Activated T-cell treated with anti-CD3 and anti-CD28 coated beads, Interleukin-2, amount 50 U/mL, for 72 hours (primary cell): ENCODE measurements at regions not wholly inside any gene's neighbourhood (a gene's known extent, or its start where the extent isn't known, plus 50 kb on each side); places are given as distances from the start of the nearest gene placed in this dataset.

ENCODE experiments used
- ATAC-seq, 2 donors: fragments of 150-1000 bp; cut with Tn5 transposase; replicated peaks in 1 of 2; 2 replicates each; pipeline ENCODE4 v1.10.0; 2021; ENCODE audit warnings: moderate library complexity in 2 of 2, mild to moderate bottlenecking in 1 of 2
- DNase-seq, 2 donors: peaks; one replicate each; pipeline ENCODE4 v3.0.0; 2021 to 2022; ENCODE audit warnings: mixed read lengths in 1 of 2
- H3K27ac Mint-ChIP-seq: one replicate; pipeline ENCODE4 v1.8.0; 2022; ENCODE audit warnings: mild to moderate bottlenecking, moderate library complexity, mixed read lengths
- H3K27me3 Mint-ChIP-seq: one replicate; pipeline ENCODE4 v1.8.0; 2022; ENCODE audit warnings: low read depth, mixed read lengths
- H3K36me3 Mint-ChIP-seq, 2 donors: one replicate each; pipeline ENCODE4 v1.8.0; 2022; ENCODE audit warnings: mixed read lengths in 2 of 2, mild to moderate bottlenecking in 1 of 2; ENCODE audit not compliant: insufficient read depth in 2 of 2
- H3K4me1 Mint-ChIP-seq: one replicate; pipeline ENCODE4 v1.8.0; 2022; ENCODE audit warnings: low read depth, mixed read lengths
- H3K4me3 Mint-ChIP-seq, 2 donors: one replicate each; pipeline ENCODE4 v1.8.0; 2022; ENCODE audit warnings: mild to moderate bottlenecking in 2 of 2, mixed read lengths in 2 of 2, moderate library complexity in 2 of 2
- H3K9me3 Mint-ChIP-seq, 2 donors: one replicate each; pipeline ENCODE4 v1.8.0; 2022; ENCODE audit warnings: mixed read lengths in 2 of 2

DNA sequence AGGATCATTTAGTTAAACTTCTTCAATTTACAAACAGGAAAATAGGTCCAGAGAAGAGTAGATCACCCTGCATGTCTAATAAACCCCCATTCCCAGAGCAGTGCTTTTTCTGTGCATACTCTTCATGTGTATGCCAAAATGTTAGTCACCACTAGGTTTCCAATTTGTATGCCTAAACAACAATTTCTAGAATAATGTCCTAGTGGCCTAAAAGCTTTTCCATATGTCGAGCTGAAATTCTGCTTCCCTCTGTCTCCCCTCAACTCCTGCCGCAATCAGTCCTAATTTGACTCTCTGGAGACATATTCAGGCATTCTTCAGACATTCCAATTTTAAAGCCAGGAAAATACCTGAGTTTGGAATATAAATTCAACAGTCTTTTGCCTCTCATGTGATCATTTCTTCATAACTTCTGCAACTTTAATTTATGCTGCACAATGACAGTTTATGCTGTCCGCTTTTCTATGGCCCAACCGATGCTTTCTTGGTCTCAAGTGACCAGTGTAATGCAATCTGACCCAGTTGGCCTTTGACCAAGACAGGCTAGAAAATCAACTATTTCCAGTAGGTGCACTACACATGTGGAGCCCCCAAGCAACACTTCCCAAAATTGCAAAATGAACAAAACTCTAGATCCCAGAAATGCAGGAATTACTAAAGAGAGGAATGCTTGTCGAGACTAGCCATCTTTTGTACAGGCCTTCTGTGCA is 122.9 kb upstream of the FMR1 start:
- H3K4me3 Mint-ChIP-seq: no peak overlapping the region
- H3K27me3 Mint-ChIP-seq: no peaks in the 10 kb centered on the region
- DNase-seq (no peak), ATAC-seq (no peak)
- no peaks in the 10 kb centered on the region for H3K36me3 Mint-ChIP-seq
- H3K4me1 Mint-ChIP-seq: no peaks in the 10 kb centered on the region
- no peak overlapping the region for H3K27ac Mint-ChIP-seq
- H3K9me3 Mint-ChIP-seq: no peaks in the 10 kb centered on the region

DNA sequence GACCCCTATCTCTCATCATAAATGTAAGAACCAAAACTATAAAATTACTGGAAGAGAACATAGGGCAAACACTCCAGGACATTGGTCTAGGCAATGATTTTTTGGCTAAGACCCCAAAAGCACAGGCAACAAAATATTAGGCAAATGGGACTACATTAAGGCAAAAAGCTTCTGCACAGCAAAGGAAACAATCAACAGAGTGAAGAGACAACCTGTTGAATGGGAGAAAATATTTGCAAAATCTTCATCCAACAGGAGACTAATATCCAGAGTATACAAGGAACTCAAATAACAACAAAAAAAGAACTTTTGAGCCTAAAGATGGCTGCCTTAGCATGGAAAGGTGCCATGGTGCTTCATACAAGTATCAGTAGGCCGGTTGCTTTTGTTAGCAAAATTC is 111.1 kb upstream of the FMR1 start:
- Mint-ChIP-seq H3K9me3 (peaks cover 0 to 2% of the 10 kb centered on the region in 2 donors), H3K4me1 (no peaks in the 10 kb centered on the region), H3K27ac (no peak overlapping the region), H3K4me3 (no peak overlapping the region), H3K27me3 (peaks cover 11% of the 10 kb centered on the region), H3K36me3 (no peaks in the 10 kb centered on the region)
- no peak for DNase-seq
- no peak for ATAC-seq

DNA sequence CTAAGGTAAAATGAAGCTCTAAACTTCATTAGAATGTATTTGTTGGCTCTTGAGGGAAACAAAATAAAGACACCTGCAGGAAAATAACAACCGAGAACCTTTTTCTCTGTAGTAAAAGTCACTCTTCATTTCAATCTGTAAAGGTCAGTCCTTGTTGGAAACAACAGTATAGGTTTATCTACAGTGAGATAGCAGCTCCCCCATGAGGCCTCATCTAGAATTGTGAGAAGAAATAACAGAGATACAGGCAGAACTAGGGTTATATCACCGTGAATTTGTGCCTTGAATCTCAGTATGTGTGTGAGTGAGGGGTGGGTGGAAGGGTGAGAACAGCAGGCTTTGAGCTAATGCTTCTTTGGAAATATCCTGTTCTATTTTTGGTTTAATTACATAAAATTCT is 107.8 kb upstream of the FMR1 start:
- no peak overlapping the region for H3K4me3 Mint-ChIP-seq
- no peak overlapping the region for H3K27ac Mint-ChIP-seq
- H3K9me3 Mint-ChIP-seq: peaks cover 0 to 2% of the 10 kb centered on the region in 2 donors
- no peaks in the 10 kb centered on the region for H3K36me3 Mint-ChIP-seq
- peaks cover 18% of the 10 kb centered on the region for H3K27me3 Mint-ChIP-seq
- no peaks in the 10 kb centered on the region for H3K4me1 Mint-ChIP-seq
- ATAC-seq (peak in 1 of 2 donors; percentile 55), DNase-seq (peak in 1 of 2 donors; percentile 2)

DNA sequence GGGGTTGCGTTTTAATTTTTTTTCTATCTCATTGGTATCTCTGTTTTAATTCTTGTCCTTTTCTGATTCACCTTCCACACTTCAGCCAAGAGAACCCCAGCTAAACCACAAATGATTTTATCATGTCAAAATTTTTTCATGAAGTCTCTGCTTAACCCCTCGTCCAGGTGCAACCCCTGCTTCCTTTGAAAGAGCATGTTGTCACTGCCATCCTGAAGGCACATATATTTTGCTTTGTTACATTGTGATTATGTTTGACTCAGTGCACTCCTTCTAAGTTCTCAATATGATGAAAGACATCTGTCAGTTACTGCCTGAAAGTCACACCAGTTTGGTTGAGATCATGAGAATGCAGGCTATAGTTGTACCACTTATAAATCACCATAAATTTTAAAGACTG is 99.9 kb upstream of the FMR1 start:
- peaks cover 27% of the 10 kb centered on the region for H3K27me3 Mint-ChIP-seq
- H3K9me3 Mint-ChIP-seq: no peaks in the 10 kb centered on the region
- no peaks in the 10 kb centered on the region for H3K36me3 Mint-ChIP-seq
- ATAC-seq (no peak), DNase-seq (no peak)
- H3K4me3 Mint-ChIP-seq: no peak overlapping the region
- no peak overlapping the region for H3K27ac Mint-ChIP-seq
- H3K4me1 Mint-ChIP-seq: no peaks in the 10 kb centered on the region

DNA sequence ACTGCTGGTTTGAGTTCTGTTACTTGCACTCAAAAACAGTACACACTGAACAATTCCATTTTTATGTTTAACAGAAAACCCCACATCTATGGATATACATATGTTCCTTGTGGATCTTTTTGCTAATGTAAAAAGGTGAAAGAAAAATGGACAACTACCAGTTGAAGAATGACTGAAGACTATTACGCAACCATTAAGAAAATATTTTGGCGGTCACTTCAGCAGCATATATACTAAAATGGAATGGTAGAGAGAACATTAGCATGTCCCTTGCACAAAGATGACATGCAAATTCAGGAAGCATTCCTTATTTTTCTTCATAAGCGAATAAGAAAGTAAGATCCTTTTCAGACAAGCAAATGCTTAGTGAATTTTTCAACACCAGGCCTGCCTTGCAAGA is 84.6 kb upstream of the FMR1 start:
- ATAC-seq (no peak), DNase-seq (no peak)
- H3K36me3 Mint-ChIP-seq: peaks cover 0 to 1% of the 10 kb centered on the region in 2 donors
- H3K4me3 Mint-ChIP-seq: no peak overlapping the region
- H3K4me1 Mint-ChIP-seq: no peaks in the 10 kb centered on the region
- peaks cover 5 to 11% of the 10 kb centered on the region in 2 donors for H3K9me3 Mint-ChIP-seq
- H3K27me3 Mint-ChIP-seq: peaks cover 12% of the 10 kb centered on the region
- H3K27ac Mint-ChIP-seq: no peak overlapping the region

DNA sequence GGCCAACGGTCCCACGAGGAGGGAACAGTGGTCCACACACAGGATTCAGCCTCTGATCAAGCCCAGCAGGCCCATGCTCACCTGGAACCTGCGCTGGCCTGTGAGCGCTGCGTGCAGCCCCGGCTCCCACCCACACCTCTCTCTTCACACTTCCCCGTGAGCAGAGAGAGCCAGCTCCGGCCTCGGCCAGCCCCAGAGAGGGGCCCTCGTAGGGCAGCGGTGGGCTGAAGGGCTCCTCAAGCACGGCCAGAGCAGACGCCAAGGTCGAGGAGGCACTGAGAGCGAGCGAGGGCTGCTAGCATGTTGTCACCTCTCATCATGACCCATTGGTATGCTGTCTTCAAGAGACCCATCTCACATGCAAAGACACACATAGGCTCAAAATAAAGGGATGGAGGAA is 83.0 kb upstream of the FMR1 start:
- ATAC-seq (no peak), DNase-seq (no peak)
- no peak overlapping the region for H3K4me3 Mint-ChIP-seq
- H3K9me3 Mint-ChIP-seq: peaks cover 3 to 11% of the 10 kb centered on the region in 2 donors
- H3K27ac Mint-ChIP-seq: no peak overlapping the region
- H3K4me1 Mint-ChIP-seq: peaks cover 4% of the 10 kb centered on the region
- H3K36me3 Mint-ChIP-seq: peaks cover 0 to 1% of the 10 kb centered on the region in 2 donors
- H3K27me3 Mint-ChIP-seq: peaks cover 9% of the 10 kb centered on the region

DNA sequence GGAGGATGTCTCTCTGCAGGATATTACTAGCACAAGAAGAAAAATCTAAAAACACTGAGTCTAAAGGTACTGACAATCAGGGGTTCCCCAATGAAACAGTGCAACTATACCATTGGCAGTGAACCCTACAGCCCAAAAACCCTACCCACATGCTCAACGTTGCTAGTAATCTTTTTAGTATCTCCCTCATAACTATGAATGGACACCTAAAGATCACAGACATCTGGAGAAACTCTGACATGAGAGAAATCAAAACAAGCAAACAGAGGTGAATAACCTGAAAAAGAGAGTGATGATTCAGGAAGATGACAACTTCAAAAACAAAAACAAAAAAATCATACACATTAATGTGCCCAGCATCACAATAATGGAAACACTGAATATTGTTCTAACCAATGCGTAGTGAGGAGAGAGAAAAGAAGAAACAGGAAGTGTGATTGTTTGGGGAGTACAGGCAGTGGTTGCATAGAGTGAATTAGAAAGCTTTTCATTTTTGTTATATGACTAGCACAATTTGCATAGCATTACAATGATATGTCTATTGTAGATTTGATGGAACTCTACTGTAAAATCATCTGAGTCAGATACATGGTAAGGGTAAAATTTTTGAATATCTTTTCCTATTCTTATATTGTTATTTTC is 78.9 kb upstream of the FMR1 start:
- ATAC-seq (peak; percentile 81 to 95), DNase-seq (no peak)
- Mint-ChIP-seq H3K27ac (no peak overlapping the region), H3K4me1 (peaks cover 4% of the 10 kb centered on the region), H3K4me3 (no peak overlapping the region), H3K27me3 (peaks cover 21% of the 10 kb centered on the region), H3K9me3 (peaks cover 3 to 9% of the 10 kb centered on the region in 2 donors), H3K36me3 (peaks cover 0 to 1% of the 10 kb centered on the region in 2 donors)

DNA sequence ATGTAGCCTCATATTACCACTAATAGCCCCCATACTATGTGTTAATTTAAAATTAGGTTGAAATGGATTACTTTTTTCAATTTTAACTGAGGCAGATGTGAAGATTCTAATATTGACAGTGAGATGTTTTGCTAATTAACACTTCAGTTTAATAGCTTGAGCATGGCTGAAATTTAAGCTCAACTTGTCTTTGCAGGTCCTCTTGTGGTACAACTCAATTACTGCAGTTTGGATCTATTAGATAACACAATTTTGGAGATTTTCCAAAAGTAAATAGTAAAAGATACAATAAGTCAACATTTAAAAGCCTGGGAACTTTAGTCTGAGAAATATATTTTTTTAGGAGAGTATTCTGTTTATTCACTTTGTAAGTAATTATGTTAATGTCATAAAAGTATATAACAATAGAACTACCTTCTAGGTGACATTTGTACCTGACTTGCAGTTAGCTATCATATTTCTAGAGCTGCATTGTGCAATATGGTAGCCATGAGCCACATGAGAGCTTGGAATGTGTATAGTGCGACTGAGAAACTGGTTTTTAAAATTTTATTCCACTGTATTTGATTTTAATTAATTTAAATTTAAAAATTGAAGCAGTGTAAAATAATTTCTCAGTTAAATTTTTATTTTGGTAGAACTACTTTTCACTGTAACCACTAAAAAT is 73.1 kb upstream of the FMR1 start:
- DNase-seq (no peak), ATAC-seq (no peak)
- no peak overlapping the region for H3K4me3 Mint-ChIP-seq
- H3K27me3 Mint-ChIP-seq: peaks cover 28% of the 10 kb centered on the region
- no peaks in the 10 kb centered on the region for H3K4me1 Mint-ChIP-seq
- H3K9me3 Mint-ChIP-seq: no peaks in the 10 kb centered on the region
- H3K36me3 Mint-ChIP-seq: no peaks in the 10 kb centered on the region
- no peak overlapping the region for H3K27ac Mint-ChIP-seq

DNA sequence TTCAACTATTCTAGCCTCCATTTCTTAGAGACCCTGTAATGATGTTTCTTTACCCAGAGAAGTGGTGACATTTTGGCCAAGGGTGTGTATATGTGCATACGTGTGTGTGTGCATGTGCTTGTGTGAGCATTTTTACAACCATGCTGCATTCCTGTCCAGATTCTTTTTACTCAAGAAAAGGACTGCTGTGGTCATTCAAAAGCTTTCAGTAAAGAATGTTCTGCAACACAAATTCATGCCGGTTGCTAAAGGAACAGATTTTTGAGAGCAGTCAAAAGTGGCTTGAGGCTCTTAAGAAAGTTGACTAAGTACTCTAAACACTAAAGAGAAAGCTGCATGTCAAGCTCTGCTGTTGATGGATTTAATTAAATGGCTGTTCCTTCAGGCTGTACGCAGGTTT is 65.0 kb upstream of the FMR1 start:
- Mint-ChIP-seq H3K36me3 (no peaks in the 10 kb centered on the region), H3K27me3 (peaks cover 12% of the 10 kb centered on the region), H3K9me3 (no peaks in the 10 kb centered on the region), H3K4me3 (no peak overlapping the region), H3K4me1 (no peaks in the 10 kb centered on the region), H3K27ac (no peak overlapping the region)
- no peak for ATAC-seq
- no peak for DNase-seq

DNA sequence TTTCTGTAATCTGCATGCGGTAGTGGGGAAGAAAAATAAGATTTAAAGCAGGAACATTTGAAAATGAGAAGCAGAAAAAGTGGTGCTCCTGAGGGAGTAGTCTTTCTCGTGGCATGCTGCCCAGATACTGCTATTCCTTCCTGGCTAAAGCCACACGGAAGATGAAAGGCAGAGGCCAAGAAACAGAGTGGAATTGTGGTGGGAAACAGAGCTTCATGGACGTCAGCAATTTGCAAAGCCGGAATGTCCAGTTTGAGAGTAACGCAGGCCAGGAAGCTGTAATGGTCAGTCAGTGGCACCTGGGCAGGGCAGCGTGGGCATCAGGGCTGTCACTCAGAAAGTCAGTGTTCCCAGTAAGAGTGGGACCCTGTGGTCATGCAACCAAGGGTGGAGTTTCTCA is 63.7 kb upstream of the FMR1 start:
- Mint-ChIP-seq H3K36me3 (no peaks in the 10 kb centered on the region), H3K4me1 (no peaks in the 10 kb centered on the region), H3K27ac (no peak overlapping the region), H3K4me3 (no peak overlapping the region), H3K27me3 (peaks cover 13% of the 10 kb centered on the region), H3K9me3 (no peaks in the 10 kb centered on the region)
- no peak for DNase-seq
- no peak for ATAC-seq

DNA sequence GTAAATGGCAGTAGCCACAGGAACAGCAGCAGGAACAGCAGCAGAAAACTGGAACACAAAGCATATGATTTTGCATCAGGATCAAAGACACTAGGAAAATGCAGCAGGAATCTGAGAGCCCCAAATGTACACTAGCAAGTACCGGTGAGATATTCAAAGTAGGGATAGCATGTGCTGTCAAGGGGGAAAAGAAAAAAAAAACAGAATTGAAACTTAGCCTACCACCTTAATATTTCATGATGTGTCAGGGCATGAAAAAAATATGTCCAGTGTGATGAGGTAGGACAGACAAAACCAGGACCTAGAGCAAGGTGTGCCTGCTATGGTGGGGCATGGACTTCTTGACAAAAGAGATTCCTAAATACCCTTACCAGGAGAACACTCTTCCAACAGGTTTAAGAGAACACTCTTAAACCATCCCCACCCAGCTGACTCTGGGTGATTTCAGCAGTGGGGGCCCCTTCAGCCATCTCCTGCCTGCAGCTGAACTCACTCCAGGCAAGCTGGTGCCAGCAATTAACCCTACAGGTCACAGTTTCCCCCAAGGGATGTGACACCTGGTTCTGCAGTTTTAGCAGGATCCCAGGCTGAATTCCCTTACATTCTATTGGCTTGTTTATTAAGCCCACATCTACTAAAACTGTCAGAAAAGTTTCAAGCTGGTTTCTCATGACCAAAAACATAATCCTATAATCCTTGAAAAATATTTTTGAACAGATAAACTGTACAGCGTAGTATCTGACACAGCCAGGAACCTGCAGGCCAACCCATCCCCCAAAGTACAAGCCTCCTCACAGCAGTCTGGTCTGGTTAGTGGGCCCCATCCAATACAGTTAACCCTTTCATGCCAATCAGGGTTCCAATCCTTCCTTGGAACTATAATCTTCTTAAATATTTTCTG is 62.9 kb upstream of the FMR1 start:
- Mint-ChIP-seq H3K9me3 (no peaks in the 10 kb centered on the region), H3K4me1 (no peaks in the 10 kb centered on the region), H3K27me3 (peaks cover 13% of the 10 kb centered on the region), H3K4me3 (no peak overlapping the region), H3K36me3 (no peaks in the 10 kb centered on the region), H3K27ac (no peak overlapping the region)
- no peak for ATAC-seq
- DNase-seq: no peak

DNA sequence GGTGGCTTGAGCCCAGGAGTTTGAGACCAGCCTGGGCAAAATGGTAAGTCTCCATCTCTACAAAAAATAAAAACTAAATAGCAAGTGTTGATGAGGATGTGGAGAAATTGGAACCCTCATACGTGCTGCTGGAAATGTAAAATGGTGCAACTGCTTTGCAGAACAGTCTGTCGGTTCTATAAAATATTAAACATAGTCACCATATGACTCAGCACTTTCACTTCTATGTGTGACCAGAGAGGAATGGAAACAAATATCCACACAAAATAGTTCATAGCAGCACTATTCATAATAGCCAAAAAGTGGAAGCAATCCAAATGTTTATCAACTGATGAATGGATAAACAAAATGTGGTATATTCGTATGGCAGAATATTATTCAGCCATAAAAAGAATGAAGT is 60.8 kb upstream of the FMR1 start:
- no peak overlapping the region for H3K27ac Mint-ChIP-seq
- DNase-seq (no peak), ATAC-seq (no peak)
- H3K4me1 Mint-ChIP-seq: no peaks in the 10 kb centered on the region
- peaks cover 13% of the 10 kb centered on the region for H3K27me3 Mint-ChIP-seq
- no peaks in the 10 kb centered on the region for H3K36me3 Mint-ChIP-seq
- no peaks in the 10 kb centered on the region for H3K9me3 Mint-ChIP-seq
- H3K4me3 Mint-ChIP-seq: no peak overlapping the region

DNA sequence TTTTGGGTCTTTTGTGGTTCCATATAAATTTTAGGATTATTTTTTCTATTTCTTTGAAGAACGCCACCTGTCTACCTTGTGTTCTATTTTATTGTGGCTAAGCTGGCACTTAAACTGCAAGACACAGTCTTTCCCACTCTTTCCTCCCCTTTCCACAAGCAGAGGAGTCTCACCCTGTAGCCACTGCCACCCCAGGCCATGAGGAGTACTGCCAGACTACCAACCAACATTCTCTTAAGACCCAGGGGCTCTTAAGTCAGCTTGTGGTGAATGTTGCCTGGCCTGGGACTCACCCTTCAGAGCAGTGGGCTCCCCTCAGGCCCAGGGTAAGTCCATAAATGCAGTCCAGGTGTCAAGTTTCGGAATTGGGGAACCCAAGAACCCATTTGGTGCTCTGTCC is 58.0 kb upstream of the FMR1 start:
- DNase-seq (no peak), ATAC-seq (no peak)
- no peaks in the 10 kb centered on the region for H3K36me3 Mint-ChIP-seq
- no peaks in the 10 kb centered on the region for H3K4me1 Mint-ChIP-seq
- no peak overlapping the region for H3K4me3 Mint-ChIP-seq
- H3K27me3 Mint-ChIP-seq: peaks cover 13% of the 10 kb centered on the region
- no peak overlapping the region for H3K27ac Mint-ChIP-seq
- no peaks in the 10 kb centered on the region for H3K9me3 Mint-ChIP-seq
